KMS-11 (cell line): ENCODE measurements at regions not wholly inside any gene's neighbourhood (a gene's known extent, or its start where the extent isn't known, plus 50 kb on each side); places are given as distances from the start of the nearest gene placed in this dataset.

Source experiments
- H2AFZ ChIP-seq: fragments of 200-600 bp; sonication (generic); 2 replicates; pipeline ENCODE4 v1.6.1; 2016; ENCODE audit warnings: antibody characterized with exemption, mixed run types, low read depth
- H3K27ac ChIP-seq: fragments of 200-600 bp; sonication (generic); 2 replicates; pipeline ENCODE4 v1.6.1; 2016; ENCODE audit warnings: mild to moderate bottlenecking, mixed run types
- H3K27me3 ChIP-seq: fragments of 200-600 bp; sonication (generic); 2 replicates; pipeline ENCODE4 v1.6.1; 2017; ENCODE audit warnings: mild to moderate bottlenecking, low read depth, mixed run types, moderate library complexity; ENCODE audit not compliant: insufficient read depth
- H3K36me3 ChIP-seq: fragments of 200-600 bp; sonication (generic); 2 replicates; pipeline ENCODE4 v1.6.1; 2017; ENCODE audit warnings: mild to moderate bottlenecking, mixed run types; ENCODE audit not compliant: insufficient read depth
- H3K4me1 ChIP-seq: fragments of 200-600 bp; sonication (generic); 2 replicates; pipeline ENCODE4 v1.6.1; 2016; ENCODE audit warnings: mild to moderate bottlenecking, low read depth, mixed run types; ENCODE audit not compliant: poor library complexity, severe bottlenecking
- H3K4me2 ChIP-seq: fragments of 200-600 bp; sonication (generic); 2 replicates; pipeline ENCODE4 v1.7.0; 2016; ENCODE audit warnings: mild to moderate bottlenecking, mixed run types
- H3K4me3 ChIP-seq: fragments of 200-600 bp; sonication (generic); IDR thresholded peaks from 2 replicates; pipeline ENCODE4 v1.6.1; 2017; ENCODE audit warnings: low read depth, low read length, mixed read lengths; ENCODE audit not compliant: insufficient read depth
- H3K79me2 ChIP-seq: fragments of 200-600 bp; sonication (generic); 2 replicates; pipeline ENCODE4 v1.6.1; 2016; ENCODE audit warnings: low read depth, mixed run types; ENCODE audit not compliant: insufficient read depth
- H3K9ac ChIP-seq: fragments of 200-600 bp; sonication (generic); 2 replicates; pipeline ENCODE4 v1.6.1; 2016; ENCODE audit warnings: mild to moderate bottlenecking, mixed run types
- H4K20me1 ChIP-seq: fragments of 200-600 bp; sonication (generic); 2 replicates; pipeline ENCODE4 v1.6.1; 2016; ENCODE audit warnings: mild to moderate bottlenecking, mixed run types; ENCODE audit not compliant: insufficient read depth
- CTCF ChIP-seq: fragments of 200-600 bp; sonication (generic); conservative IDR thresholded peaks from 2 replicates; pipeline ENCODE4 v1.6.1; 2017; ENCODE audit warnings: low read depth, mild to moderate bottlenecking, antibody characterized with exemption, low read length, moderate library complexity, mixed read lengths

DNA sequence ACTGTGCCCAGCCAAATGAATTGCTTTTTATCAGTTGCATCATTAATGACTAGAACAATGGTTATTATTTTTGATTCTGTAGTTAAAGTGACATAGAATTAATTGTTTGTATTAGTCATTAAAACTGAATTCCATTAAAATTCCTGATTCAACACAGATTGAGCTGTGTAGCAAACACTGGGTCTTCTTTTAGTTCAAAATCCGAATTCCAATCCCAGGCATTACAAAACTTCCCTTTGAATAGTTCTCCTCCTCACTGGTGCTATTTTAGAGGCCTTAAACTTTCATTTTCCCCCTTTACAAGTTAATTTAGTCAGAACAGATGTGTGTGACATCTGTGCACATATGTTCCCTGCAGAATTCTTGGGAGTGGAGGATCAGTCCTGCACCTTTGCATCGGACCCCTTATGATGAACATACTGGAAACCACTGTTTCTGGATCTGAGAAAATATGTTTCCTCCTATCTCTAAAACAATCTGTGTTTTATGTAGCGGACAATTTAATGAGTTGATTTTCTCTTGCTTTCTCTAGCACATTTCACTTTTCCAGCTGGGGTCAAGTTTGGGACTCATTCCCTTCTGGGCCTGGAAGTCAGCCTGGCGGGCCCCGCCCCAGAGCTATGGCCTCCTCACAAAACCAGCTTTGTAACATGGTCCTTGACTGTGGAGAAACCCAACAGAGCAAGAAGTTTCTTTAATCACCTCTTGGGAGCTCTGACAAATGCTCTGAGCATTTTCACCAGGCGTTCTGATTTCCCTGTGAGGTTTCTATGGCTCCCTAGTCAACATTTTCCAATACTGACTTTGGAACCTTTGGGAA, 87.9 kb upstream of the MAMDC2 start:
- no peak for TF ChIP-seq CTCF
- Histone ChIP-seq H3K4me1 (peaks cover 11% of the 10 kb centered on the region), H3K36me3 (no peaks in the 10 kb centered on the region), H3K79me2 (no peaks in the 10 kb centered on the region), H3K4me2 (no peak overlapping the region), H3K27me3 (no peaks in the 10 kb centered on the region), H3K4me3 (no peak overlapping the region), H3K27ac (no peak overlapping the region), H4K20me1 (no peaks in the 10 kb centered on the region), H3K9ac (no peak overlapping the region), H2AFZ (no peak overlapping the region)

DNA sequence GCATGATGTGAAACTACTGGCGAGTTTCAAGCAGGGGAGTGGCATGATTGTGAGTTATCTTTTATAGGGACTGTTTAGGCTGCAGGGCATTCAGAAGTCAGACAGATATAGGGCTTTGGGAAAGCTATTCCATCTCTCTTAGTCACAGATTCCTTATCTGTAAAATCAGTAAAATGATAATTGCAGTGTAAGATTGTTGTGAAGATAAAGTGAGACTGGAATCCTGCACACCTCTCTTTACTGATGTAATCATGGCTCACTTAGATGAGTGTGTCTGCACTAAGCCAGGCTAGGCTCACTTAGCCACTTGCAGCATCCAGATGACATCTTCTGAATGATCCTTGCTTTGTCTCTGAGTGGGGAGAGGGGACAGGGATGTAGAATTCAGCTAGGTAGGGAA, 81.8 kb upstream of the MAMDC2 start:
- no peaks in the 10 kb centered on the region for H3K79me2 ChIP-seq
- no peaks in the 10 kb centered on the region for H3K36me3 ChIP-seq
- H3K9ac ChIP-seq: no peak overlapping the region
- no peak overlapping the region for H3K27ac ChIP-seq
- H3K4me3 ChIP-seq: no peak overlapping the region
- H3K27me3 ChIP-seq: no peaks in the 10 kb centered on the region
- no peaks in the 10 kb centered on the region for H3K4me1 ChIP-seq
- no peak overlapping the region for H2AFZ ChIP-seq
- H3K4me2 ChIP-seq: no peak overlapping the region
- no peaks in the 10 kb centered on the region for H4K20me1 ChIP-seq
- TF ChIP-seq CTCF: no peak

DNA sequence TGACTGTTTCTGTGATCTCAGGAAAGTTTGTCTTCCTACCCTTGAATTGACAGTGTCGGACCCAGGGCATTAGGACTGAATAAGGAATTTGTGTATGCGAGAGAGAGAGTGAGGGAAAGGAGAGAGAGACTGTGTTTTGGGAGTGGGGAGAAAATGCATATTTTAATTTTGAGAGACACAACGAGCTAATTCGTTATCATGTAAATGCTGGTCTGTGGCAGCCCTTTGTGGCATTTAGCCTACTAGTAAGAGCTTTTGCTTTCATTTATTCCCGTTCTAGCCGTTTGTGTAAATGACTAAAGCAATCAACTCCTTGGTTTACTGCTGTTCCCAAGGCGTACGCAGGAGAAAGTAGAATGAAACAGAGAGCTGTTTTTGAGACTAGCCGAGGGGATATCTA, 79.8 kb upstream of the MAMDC2 start:
- Histone ChIP-seq H3K79me2 (no peaks in the 10 kb centered on the region), H3K36me3 (no peaks in the 10 kb centered on the region), H3K9ac (no peak overlapping the region), H3K4me1 (no peaks in the 10 kb centered on the region), H3K4me3 (no peak overlapping the region), H3K4me2 (no peak overlapping the region), H4K20me1 (no peaks in the 10 kb centered on the region), H3K27ac (no peak overlapping the region), H2AFZ (no peak overlapping the region), H3K27me3 (no peaks in the 10 kb centered on the region)
- TF ChIP-seq CTCF: no peak

DNA sequence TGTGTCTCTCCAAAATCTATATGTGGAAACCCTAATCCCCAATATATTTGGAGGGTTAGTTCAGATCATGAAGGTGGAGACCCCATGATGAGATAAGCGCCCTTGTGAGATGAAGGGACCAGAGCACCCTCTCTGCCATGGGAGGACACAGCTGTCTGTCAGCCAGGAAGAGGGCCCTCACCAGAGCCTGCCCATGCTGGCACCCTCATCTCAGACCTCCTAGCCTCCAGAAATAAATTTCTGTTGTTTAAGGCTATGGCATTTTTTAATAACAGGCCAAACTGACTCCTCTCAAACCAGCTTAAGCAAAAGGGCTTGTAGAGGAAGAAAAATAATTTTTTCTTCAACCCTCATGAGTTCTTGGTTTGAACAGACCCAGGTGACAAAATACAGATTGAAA, 79.2 kb upstream of the MAMDC2 start:
- Histone ChIP-seq H3K4me2 (no peak overlapping the region), H2AFZ (no peak overlapping the region), H3K36me3 (no peaks in the 10 kb centered on the region), H3K27me3 (no peaks in the 10 kb centered on the region), H3K79me2 (no peaks in the 10 kb centered on the region), H3K9ac (no peak overlapping the region), H3K4me1 (no peaks in the 10 kb centered on the region), H3K4me3 (no peak overlapping the region), H3K27ac (no peak overlapping the region), H4K20me1 (no peaks in the 10 kb centered on the region)
- no peak for TF ChIP-seq CTCF
